Karpas-422 (cell line): ENCODE measurements at regions not wholly inside any gene's neighbourhood (a gene's known extent, or its start where the extent isn't known, plus 50 kb on each side); places are given as distances from the start of the nearest gene placed in this dataset.
"Not testable (repeated sequence)": the region's sequence is repeated elsewhere in the genome, so short reads cannot be mapped to it uniquely, and the experiment has no call there.

Source experiments
- DNase-seq: peaks from one replicate; pipeline ENCODE4 v3.0.0-alpha.2; 2015
- H2AFZ ChIP-seq: fragments of 200-600 bp; sonication (generic); 2 replicates; pipeline ENCODE4 v1.6.1; 2014; ENCODE audit warnings: antibody characterized with exemption, low read length, mixed read lengths
- H3K27ac ChIP-seq: fragments of 200-600 bp; sonication (generic); 2 replicates; pipeline ENCODE4 v1.5.1; 2014; ENCODE audit warnings: mild to moderate bottlenecking, low read length, moderate library complexity
- H3K27me3 ChIP-seq: fragments of 200-600 bp; sonication (generic); 2 replicates; pipeline ENCODE4 v1.6.1; 2014; ENCODE audit warnings: low read length, mixed read lengths
- H3K36me3 ChIP-seq: fragments of 200-600 bp; sonication (generic); 2 replicates; pipeline ENCODE4 v1.6.1; 2014; ENCODE audit warnings: low read length, mixed read lengths; ENCODE audit not compliant: insufficient read depth
- H3K4me1 ChIP-seq: fragments of 200-600 bp; sonication (generic); 2 replicates; pipeline ENCODE4 v1.6.1; 2014; ENCODE audit warnings: mild to moderate bottlenecking, low read length, mixed read lengths
- H3K4me2 ChIP-seq: fragments of 200-600 bp; sonication (generic); 2 replicates; pipeline ENCODE4 v1.6.1; 2014; ENCODE audit warnings: low read length, low read depth, mild to moderate bottlenecking; ENCODE audit not compliant: poor library complexity, severe bottlenecking
- H3K4me3 ChIP-seq: fragments of 200-600 bp; sonication (generic); 2 replicates; pipeline ENCODE4 v1.5.1; 2014; ENCODE audit warnings: mild to moderate bottlenecking, antibody characterized with exemption, low read length, mixed read lengths
- H3K79me2 ChIP-seq: fragments of 200-600 bp; sonication (generic); 2 replicates; pipeline ENCODE4 v1.6.1; 2014; ENCODE audit warnings: mild to moderate bottlenecking, low read length, mixed read lengths
- H3K9ac ChIP-seq: fragments of 200-600 bp; sonication (generic); 2 replicates; pipeline ENCODE4 v1.6.0; 2014; ENCODE audit warnings: low read length
- H3K9me2 ChIP-seq: fragments of 200-600 bp; sonication (generic), shearing (Covaris generic); replicated peaks from 2 replicates; pipeline ENCODE4 v1.6.0; 2014; ENCODE audit warnings: mild to moderate bottlenecking, low read length, moderate library complexity; ENCODE audit not compliant: insufficient read depth
- H3K9me3 ChIP-seq: fragments of 300-700, 200-600 bp; sonication (generic); 2 replicates; pipeline ENCODE4 v1.6.1; 2014; ENCODE audit warnings: low read length, mixed read lengths
- H4K20me1 ChIP-seq: fragments of 200-600 bp; sonication (generic); 2 replicates; pipeline ENCODE4 v1.6.1; 2014; ENCODE audit warnings: mild to moderate bottlenecking, antibody characterized with exemption, low read length, low read depth; ENCODE audit not compliant: insufficient read depth

DNA sequence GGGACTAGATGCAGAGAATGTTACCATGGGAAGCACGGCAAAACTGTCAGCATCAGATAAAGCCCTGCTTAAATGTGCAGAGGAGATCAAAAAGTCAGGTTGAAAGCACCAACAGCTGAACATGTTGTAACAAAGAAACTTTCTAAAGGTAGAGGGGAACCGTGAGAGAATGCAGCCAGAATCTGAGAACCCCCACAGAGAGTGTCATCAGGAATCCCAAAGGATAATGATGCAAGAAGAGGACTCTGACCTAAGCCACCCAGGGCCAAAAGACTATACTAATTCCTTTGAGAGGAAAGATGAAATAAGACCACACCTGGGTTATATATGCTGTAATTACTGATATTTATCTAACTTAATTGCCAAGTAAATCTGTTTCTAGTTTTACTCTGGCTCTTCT lies 116.6 kb downstream of the PCSK1 start:
- H3K4me1 ChIP-seq, result no peaks in the 10 kb centered on the region

DNA sequence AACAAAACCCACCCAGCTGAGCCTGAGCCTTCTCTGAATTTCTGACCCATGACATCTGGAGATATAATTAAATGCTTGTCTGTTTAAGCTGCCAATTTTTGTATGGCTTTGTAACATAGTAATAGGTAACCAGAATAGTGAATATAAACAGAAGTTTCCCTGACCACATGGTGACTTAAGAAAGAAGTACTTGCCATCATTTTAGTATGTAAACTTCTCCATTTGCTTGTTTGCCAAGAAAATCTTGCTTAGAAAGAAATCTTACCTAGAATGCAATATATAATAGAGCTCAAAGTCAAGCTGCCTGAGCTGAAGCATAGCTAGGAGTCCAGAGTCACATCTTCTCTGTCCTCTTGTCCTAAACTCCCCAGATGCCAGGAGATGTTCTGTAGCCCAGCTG lies 117.0 kb downstream of the PCSK1 start:
- Histone ChIP-seq H4K20me1 (no peaks in the 10 kb centered on the region), H3K9me2 (no peaks in the 10 kb centered on the region), H3K4me2 (no peak overlapping the region), H3K4me1 (no peaks in the 10 kb centered on the region), H3K27ac (no peak overlapping the region), H3K36me3 (no peaks in the 10 kb centered on the region), H3K27me3 (no peaks in the 10 kb centered on the region), H3K9me3 (no peaks in the 10 kb centered on the region), H3K4me3 (no peak overlapping the region), H2AFZ (no peak overlapping the region), H3K9ac (no peak overlapping the region), H3K79me2 (no peaks in the 10 kb centered on the region)
- DNase-seq, result no peak

More for the DNA sequence above, 116.6 kb downstream of the PCSK1 start:
- H3K79me2 ChIP-seq, result no peaks in the 10 kb centered on the region
- H3K9me2 ChIP-seq, result no peaks in the 10 kb centered on the region
- H3K4me3 ChIP-seq, result no peak overlapping the region
- H3K27me3 ChIP-seq, result no peaks in the 10 kb centered on the region
- H4K20me1 ChIP-seq, result no peaks in the 10 kb centered on the region
- H3K36me3 ChIP-seq, result no peaks in the 10 kb centered on the region
- no peak overlapping the region for H3K4me2 ChIP-seq
- no peak overlapping the region for H3K9ac ChIP-seq
- DNase-seq, result no peak
- no peaks in the 10 kb centered on the region for H3K9me3 ChIP-seq
- H3K27ac ChIP-seq, result no peak overlapping the region
- no peak overlapping the region for H2AFZ ChIP-seq

- no peaks in the 10 kb centered on the region for H3K9me2 ChIP-seq
These were observed 117.6 kb downstream of the PCSK1 start for GRCh38 chr5:96315431-96315830.

DNA sequence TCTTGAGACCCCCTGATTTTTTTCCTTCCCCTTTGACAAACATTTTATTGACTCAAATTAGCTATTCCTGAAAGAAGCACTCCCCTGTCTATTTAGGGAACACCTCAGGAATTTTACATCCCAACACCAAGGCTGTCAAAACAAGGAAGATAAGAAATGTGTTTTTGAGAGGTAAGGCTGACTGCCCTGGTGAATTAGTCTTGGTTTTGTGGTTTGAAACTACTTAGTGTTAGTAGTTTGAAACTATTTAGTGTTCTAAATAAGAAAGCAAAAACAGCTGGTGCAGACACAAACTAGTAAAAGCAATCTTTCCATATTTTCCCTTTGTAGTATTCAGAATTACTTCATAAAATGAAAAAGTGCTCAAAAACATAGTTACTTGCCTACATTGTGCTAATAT lies 120.7 kb downstream of the PCSK1 start:
- Histone ChIP-seq H3K4me1 (no peaks in the 10 kb centered on the region), H3K36me3 (no peaks in the 10 kb centered on the region), H3K4me2 (no peak overlapping the region), H3K79me2 (no peaks in the 10 kb centered on the region), H3K27me3 (no peaks in the 10 kb centered on the region), H4K20me1 (no peaks in the 10 kb centered on the region), H2AFZ (no peak overlapping the region), H3K9me2 (no peaks in the 10 kb centered on the region), H3K4me3 (no peak overlapping the region), H3K9me3 (no peaks in the 10 kb centered on the region), H3K9ac (no peak overlapping the region), H3K27ac (no peak overlapping the region)
- no peak for DNase-seq

More at GRCh38 chr5:96315431-96315830, 117.6 kb downstream of the PCSK1 start:
- H3K79me2 ChIP-seq, result no peaks in the 10 kb centered on the region
- H3K9ac ChIP-seq, result no peak overlapping the region
- H2AFZ ChIP-seq, result no peak overlapping the region
- H3K36me3 ChIP-seq, result no peaks in the 10 kb centered on the region
- H3K4me2 ChIP-seq, result no peak overlapping the region
- no peak overlapping the region for H3K4me3 ChIP-seq
- DNase-seq, result no peak
- no peaks in the 10 kb centered on the region for H3K4me1 ChIP-seq
- no peaks in the 10 kb centered on the region for H3K9me3 ChIP-seq
- H4K20me1 ChIP-seq, result no peaks in the 10 kb centered on the region
- no peaks in the 10 kb centered on the region for H3K27me3 ChIP-seq
- no peak overlapping the region for H3K27ac ChIP-seq

DNA sequence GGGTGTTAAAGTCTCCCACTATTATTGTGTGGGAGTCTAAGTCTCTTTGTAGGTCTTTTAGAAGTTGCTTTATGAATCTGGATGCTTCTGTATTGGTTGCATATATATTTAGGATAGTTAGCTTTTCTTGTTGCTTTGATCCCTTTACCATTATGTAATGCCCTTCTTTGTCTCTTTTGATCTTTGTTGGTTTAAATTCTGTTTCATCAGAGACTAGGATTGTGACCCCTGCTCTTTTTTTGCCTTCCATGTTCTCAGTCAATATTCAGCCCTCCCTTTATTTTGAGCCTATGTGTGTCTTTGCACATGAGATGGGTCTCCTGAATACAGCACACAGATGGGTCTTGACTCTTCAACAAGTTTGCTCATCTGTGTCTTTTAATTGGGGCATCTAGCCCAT lies 126.0 kb downstream of the PCSK1 start:
- not testable (repeated sequence) for H3K79me2 ChIP-seq, H3K27me3 ChIP-seq, H4K20me1 ChIP-seq, H3K9ac ChIP-seq, H3K27ac ChIP-seq, H2AFZ ChIP-seq, DNase-seq, H3K36me3 ChIP-seq, H3K4me1 ChIP-seq, H3K9me3 ChIP-seq, H3K9me2 ChIP-seq, H3K4me3 ChIP-seq, H3K4me2 ChIP-seq

- Histone ChIP-seq H3K9ac (no peak overlapping the region), H4K20me1 (no peaks in the 10 kb centered on the region), H3K4me2 (no peak overlapping the region), H3K4me3 (no peak overlapping the region), H3K36me3 (no peaks in the 10 kb centered on the region), H3K9me2 (no peaks in the 10 kb centered on the region), H3K79me2 (no peaks in the 10 kb centered on the region), H3K27me3 (no peaks in the 10 kb centered on the region), H2AFZ (no peak overlapping the region), H3K27ac (no peak overlapping the region), H3K4me1 (no peaks in the 10 kb centered on the region), H3K9me3 (no peaks in the 10 kb centered on the region)
- DNase-seq, result no peak
These were observed 130.8 kb downstream of the PCSK1 start for GRCh38 chr5:96302174-96302738.

- no peak overlapping the region for H3K4me3 ChIP-seq
- no peak overlapping the region for H3K4me2 ChIP-seq
- no peaks in the 10 kb centered on the region for H4K20me1 ChIP-seq
- no peaks in the 10 kb centered on the region for H3K36me3 ChIP-seq
- H3K9me2 ChIP-seq, result no peaks in the 10 kb centered on the region
- H3K9me3 ChIP-seq, result no peaks in the 10 kb centered on the region
- no peak overlapping the region for H2AFZ ChIP-seq
- H3K4me1 ChIP-seq, result no peaks in the 10 kb centered on the region
- no peak for DNase-seq
- no peak overlapping the region for H3K27ac ChIP-seq
- no peaks in the 10 kb centered on the region for H3K27me3 ChIP-seq
- H3K9ac ChIP-seq, result no peak overlapping the region
- no peaks in the 10 kb centered on the region for H3K79me2 ChIP-seq
These were observed 132.1 kb downstream of the PCSK1 start for GRCh38 chr5:96300976-96301375.

- H3K36me3 ChIP-seq, result no peaks in the 10 kb centered on the region
- no peaks in the 10 kb centered on the region for H4K20me1 ChIP-seq
- H3K27me3 ChIP-seq, result no peaks in the 10 kb centered on the region
- H3K9me3 ChIP-seq, result no peaks in the 10 kb centered on the region
- H3K27ac ChIP-seq, result no peak overlapping the region
- no peaks in the 10 kb centered on the region for H3K9me2 ChIP-seq
- H3K4me2 ChIP-seq, result no peak overlapping the region
- H3K79me2 ChIP-seq, result no peaks in the 10 kb centered on the region
- H3K4me3 ChIP-seq, result no peak overlapping the region
- H3K9ac ChIP-seq, result no peak overlapping the region
- DNase-seq, result no peak
- no peak overlapping the region for H2AFZ ChIP-seq
- no peaks in the 10 kb centered on the region for H3K4me1 ChIP-seq
These were observed 135.2 kb downstream of the PCSK1 start for GRCh38 chr5:96297867-96298266.

DNA sequence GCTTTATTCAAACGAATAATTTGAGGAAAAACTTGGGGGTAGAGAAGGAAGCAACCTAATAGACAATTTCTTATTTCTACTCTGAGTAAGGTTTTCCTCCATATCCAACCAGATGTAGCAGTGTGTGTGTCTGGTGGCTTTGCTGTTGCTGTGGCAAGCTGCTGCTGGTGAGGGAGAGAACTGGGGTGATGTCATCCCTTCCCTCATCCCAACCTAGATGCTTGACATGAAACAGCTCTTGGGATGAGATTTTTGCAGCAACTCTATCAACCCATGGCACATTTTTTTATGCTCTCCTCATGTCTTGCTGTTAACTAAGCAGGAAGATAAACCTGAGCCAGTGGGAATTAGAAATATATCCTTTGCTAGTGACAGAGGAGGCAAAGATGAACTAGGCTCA lies 135.8 kb downstream of the PCSK1 start:
- no peak for DNase-seq
- Histone ChIP-seq H3K4me1 (no peaks in the 10 kb centered on the region), H2AFZ (no peak overlapping the region), H3K79me2 (no peaks in the 10 kb centered on the region), H3K27me3 (no peaks in the 10 kb centered on the region), H3K9me2 (no peaks in the 10 kb centered on the region), H4K20me1 (no peaks in the 10 kb centered on the region), H3K4me2 (no peak overlapping the region), H3K27ac (no peak overlapping the region), H3K4me3 (no peak overlapping the region), H3K9ac (no peak overlapping the region), H3K36me3 (no peaks in the 10 kb centered on the region), H3K9me3 (no peaks in the 10 kb centered on the region)
